ENCODE measurements at regions not wholly inside any gene's neighbourhood (a gene's known extent, or its start where the extent isn't known, plus 50 kb on each side); places are given as distances from the start of the nearest gene placed in this dataset.

- ChIA-PET CTCF (no interaction called here), POLR2A (no interaction called here)
- no peak for TF ChIP-seq CTCF (IDR thresholded peaks at IDR 0.05; ENCODE audit: insufficient read depth, low read depth, low read length)
These were observed 56.1 kb upstream of the INCENP start for GRCh38 chr11:62067741-62068140.

GRCh38 chr11:62064221-62064620, 59.6 kb upstream of the INCENP start:
- no peaks in the 10 kb centered on the region for H3K36me3 ChIP-seq (ENCODE audit: control insufficient read depth, insufficient read depth, low read length)
- ChIA-PET CTCF (interaction anchor here (3.1 kb wide), 1 partner anchor 18 kb away, joined by 18 read pairs; no protein-coding TSS in a partner anchor), POLR2A (no interaction called here)
- no peak for TF ChIP-seq CTCF (IDR thresholded peaks at IDR 0.05; ENCODE audit: insufficient read depth, low read depth, low read length)
- no peak overlapping the region for H3K4me3 ChIP-seq (ENCODE audit: low read depth, low read length)
- peaks cover 7% of the 10 kb centered on the region; the same call in 1 of the 2 replicates for H3K27me3 ChIP-seq (ENCODE audit: control insufficient read depth, insufficient read depth, low read length)
- DNase-seq (ENCODE audit: low read depth) = no peak

More at GRCh38 chr11:62067741-62068140, 56.1 kb upstream of the INCENP start:
- Histone ChIP-seq H3K4me3 (ENCODE audit: low read depth, low read length) (no peak overlapping the region), H3K27me3 (ENCODE audit: control insufficient read depth, insufficient read depth, low read length) (peaks cover 7% of the 10 kb centered on the region; the same call in 1 of the 2 replicates), H3K36me3 (ENCODE audit: control insufficient read depth, insufficient read depth, low read length) (no peaks in the 10 kb centered on the region)
- no peak for DNase-seq (ENCODE audit: low read depth)

GRCh38 chr11:62062223-62062861, 61.5 kb upstream of the INCENP start:
- Histone ChIP-seq H3K36me3 (ENCODE audit: control insufficient read depth, insufficient read depth, low read length) (no peaks in the 10 kb centered on the region), H3K27me3 (ENCODE audit: control insufficient read depth, insufficient read depth, low read length) (peaks cover 4% of the 10 kb centered on the region; the same call in 1 of the 2 replicates), H3K4me3 (ENCODE audit: low read depth, low read length) (no peak overlapping the region)
- ChIA-PET POLR2A (interaction anchor here (0.6 kb wide), 1 partner anchor 108 kb away, joined by 12 read pairs; no protein-coding TSS in a partner anchor), CTCF (interaction anchor here (0.7 to 3.1 kb wide), 2 partner anchors 20 to 96 kb away, joined by 5 to 18 read pairs; no protein-coding TSS in a partner anchor)
- no peak for DNase-seq (ENCODE audit: low read depth)
- TF ChIP-seq CTCF (IDR thresholded peaks at IDR 0.05; ENCODE audit: insufficient read depth, low read depth, low read length) = no peak

GRCh38 chr11:62061356-62062222, 62.2 kb upstream of the INCENP start:
- H3K27me3 ChIP-seq (ENCODE audit: control insufficient read depth, insufficient read depth, low read length) = peaks cover 3% of the 10 kb centered on the region; the same call in 1 of the 2 replicates
- ChIA-PET CTCF (interaction anchor here (0.7 kb wide), 1 partner anchor 95 kb away, joined by 5 read pairs; no protein-coding TSS in a partner anchor), POLR2A (interaction anchor here (0.6 kb wide), 1 partner anchor 107 kb away, joined by 12 read pairs; no protein-coding TSS in a partner anchor)
- no peak for DNase-seq (ENCODE audit: low read depth)
- H3K36me3 ChIP-seq (ENCODE audit: control insufficient read depth, insufficient read depth, low read length) = no peaks in the 10 kb centered on the region
- TF ChIP-seq CTCF (IDR thresholded peaks at IDR 0.05; ENCODE audit: insufficient read depth, low read depth, low read length) = no peak
- no peak overlapping the region for H3K4me3 ChIP-seq (ENCODE audit: low read depth, low read length)

- DNase-seq (ENCODE audit: low read depth) = no peak
- H3K4me3 ChIP-seq (ENCODE audit: low read depth, low read length) = no peak overlapping the region
- ChIA-PET POLR2A (no interaction called here), CTCF (no interaction called here)
- no peaks in the 10 kb centered on the region for H3K36me3 ChIP-seq (ENCODE audit: control insufficient read depth, insufficient read depth, low read length)
- no peaks in the 10 kb centered on the region; the same call in 1 of the 2 replicates for H3K27me3 ChIP-seq (ENCODE audit: control insufficient read depth, insufficient read depth, low read length)
- TF ChIP-seq CTCF (IDR thresholded peaks at IDR 0.05; ENCODE audit: insufficient read depth, low read depth, low read length) = no peak
These were observed 66.7 kb upstream of the INCENP start for GRCh38 chr11:62057069-62057468.

All from BJ (cell line).